ENCODE measurements at regions not wholly inside any gene's neighbourhood (a gene's known extent, or its start where the extent isn't known, plus 50 kb on each side); places are given as distances from the start of the nearest gene placed in this dataset.

DNA sequence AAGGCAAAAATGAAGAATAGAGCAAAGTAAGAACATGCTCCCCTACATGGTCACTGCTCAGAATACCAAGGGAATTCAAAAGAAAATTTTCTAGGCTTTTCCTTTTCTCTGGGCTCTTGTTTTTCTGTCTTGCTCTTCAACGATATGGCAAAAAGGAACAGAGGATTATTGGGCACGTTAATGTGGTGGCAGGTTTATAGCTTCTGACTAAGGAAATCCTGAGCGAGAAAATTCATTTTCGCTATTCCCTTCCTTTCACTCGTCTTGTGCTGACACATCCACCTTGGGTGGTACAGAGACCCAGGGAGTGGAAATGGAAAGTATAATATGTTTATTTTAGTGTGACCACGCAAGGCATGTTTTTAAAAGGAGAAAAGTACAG is 132.8 kb downstream of the TRIM27 start:
- no peak for TF ChIP-seq CTCF (IDR thresholded peaks at IDR 0.05)
- no peak for TF ChIP-seq POLR2A (IDR thresholded peaks at IDR 0.05)

Data from stomach (tissue), 4 donors.